NCI-H187 (cell line): ENCODE measurements at regions not wholly inside any gene's neighbourhood (a gene's known extent, or its start where the extent isn't known, plus 50 kb on each side); places are given as distances from the start of the nearest gene placed in this dataset.

Source experiments
- DNase-seq, 2 experiments: peaks; one replicate each; lab custom pipeline; 2025; lab: John Stamatoyannopoulos, UW

- no peak for DNase-seq
Observed at GRCh38 chr10:10778959-10779358, 238.7 kb upstream of the CELF2 start.

DNA sequence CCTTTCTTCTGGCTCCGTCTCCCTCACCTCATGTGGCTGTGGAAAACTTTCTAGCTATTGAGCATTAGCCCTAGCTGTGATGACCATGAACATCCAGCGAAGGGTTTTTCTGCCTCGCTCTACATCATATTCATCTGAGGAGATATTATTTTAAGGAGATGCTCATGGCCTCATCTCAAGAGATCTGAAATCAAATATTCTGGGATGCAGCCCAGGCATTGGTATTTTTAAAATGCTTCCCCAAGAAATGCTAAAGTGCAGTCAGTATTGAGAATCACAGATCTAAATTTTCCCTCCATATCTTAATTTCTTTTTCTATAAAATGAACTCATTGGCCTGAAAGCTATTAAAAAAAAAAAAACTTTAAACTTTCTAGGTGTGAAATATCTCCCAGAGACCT lies 238.2 kb upstream of the CELF2 start:
- no peak for DNase-seq

DNA sequence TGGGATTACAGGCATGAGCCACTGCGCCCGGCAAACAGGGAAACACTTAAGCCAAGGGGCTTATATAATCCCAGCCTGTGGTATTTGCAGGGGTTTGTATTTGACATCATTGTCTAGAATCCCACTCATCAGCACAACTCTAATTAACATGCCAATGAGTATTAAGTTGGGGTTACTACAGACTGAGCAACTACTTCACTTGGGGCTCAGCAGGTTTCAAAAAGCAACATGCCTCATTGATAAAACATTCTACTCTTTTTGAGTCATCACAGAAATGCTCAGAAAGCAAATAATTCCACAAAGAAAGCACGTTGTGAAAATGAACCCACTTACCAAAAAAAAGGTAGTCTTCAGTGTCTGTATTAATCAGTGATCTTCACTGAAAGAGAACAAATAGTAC lies 236.9 kb upstream of the CELF2 start:
- DNase-seq, result no peak

DNA sequence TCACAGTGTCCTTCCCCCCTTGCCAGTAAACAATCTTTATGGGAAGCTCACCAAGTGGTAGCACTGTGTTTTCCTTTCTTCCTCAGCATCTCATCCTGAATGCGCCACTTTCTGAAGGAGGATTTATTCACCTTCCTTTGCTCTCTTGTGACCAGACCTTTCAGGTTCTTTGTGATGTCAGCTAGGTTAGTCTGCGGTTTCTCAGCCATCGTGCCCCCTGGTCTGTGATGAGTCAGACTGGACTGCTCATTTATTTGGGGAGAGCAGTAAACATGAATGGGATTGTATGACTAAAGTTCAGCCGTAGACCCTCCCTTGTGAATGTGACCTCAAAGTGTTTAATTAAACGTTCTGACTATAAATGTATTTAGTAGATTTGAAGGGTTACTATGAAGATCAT lies 235.1 kb upstream of the CELF2 start:
- DNase-seq, result no peak

DNA sequence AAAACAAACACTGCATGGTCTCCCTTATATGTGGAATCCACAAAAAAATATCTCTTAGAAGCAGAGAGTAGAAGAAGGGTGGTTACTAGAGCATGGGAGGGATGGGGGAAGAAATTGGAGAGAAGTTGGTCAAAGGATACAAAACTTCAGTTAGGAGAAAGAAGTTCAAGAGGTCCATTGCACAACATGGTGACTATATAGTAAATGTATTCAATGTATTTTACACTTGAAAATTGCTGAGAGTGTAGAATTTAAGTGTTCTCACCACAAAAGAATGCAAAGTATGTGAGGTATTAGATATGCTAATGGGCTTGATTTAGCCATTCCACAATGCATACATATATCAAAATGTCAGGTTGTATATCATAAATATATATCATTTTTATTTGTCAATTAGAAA lies 232.0 kb upstream of the CELF2 start:
- DNase-seq, result no peak

DNA sequence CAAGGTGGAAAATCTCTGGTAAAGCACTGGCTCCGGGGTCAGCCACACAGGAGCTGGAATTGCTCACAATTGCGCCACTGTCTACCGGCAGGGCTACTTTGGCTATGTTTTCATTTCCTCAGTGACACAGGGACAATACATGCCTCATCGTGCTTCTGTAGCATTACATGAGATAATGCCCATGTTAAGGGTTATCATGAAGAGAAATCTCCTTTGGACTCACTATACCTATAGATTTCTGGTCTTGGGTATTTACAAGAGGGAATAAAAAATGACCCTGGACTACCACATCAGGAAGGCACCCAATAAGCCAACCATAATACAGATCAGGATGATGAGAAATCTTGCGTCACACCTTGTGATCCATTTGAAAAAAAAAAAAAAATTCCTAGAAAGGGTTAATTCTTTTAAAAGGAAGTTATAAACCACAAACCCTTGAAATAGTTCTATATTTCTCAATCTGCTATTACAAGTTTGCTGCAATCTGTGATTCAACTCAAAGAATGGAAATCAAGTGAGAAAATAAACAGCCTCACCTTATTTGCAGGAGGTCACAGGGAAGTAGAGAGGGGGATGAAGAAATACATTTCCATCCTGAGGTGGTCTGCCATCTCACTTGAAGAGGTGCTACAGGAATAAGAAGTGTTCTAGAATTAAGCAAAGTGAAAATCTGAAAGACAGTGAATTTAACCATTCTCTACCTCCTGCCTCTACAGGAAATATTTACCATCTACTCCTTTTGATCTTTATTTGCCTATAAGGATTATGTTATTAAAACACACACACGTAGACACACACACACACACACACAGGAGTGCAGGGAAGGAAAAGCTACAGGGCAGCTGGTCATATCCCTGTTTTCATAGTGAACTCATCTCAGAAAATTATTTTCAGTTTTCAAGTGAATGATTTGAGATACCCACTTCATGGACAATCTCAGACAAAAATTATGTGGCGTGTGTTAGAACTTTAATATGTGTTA lies 231.3 kb upstream of the CELF2 start:
- DNase-seq, result no peak

DNA sequence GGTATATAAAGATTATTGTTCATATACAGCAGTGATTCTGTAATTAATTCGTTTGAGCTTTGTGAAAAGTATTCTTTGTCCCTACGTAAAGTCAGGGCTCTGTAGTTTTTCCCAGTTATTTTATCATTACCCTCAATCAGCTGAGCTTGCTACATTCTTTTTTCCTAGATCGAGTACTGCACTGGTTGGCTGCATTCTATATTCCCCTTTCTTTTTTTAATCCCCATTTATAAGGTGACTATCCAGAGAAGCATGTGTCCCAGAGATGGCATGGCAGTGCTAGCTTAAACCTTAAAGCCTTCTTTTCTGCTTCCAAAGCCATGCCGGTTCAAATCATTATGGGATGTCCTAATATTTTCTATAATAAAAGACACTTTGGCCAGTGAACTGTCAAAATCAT lies 230.1 kb upstream of the CELF2 start:
- no peak for DNase-seq

DNA sequence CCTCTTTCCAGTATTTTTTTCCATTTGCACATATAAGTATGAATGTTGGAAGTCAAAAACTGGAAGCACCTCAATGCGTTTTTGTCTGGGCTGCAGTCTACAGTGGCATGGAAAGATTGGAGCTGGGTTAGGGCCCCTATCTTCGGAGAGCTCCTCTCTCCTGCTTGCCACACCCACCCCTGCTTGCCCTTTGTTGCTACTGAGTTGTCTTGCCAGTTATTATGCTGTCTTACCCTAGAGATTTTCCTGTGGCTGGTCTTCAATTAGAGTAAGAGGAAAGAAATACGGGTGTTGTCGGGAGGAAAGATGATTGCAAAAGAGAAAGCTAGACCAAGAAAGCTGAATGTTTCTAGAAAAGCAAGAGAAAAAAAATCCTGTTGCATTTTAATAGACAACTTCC lies 228.9 kb upstream of the CELF2 start:
- DNase-seq, result no peak

GRCh38 chr10:10791869-10792268 lies 225.8 kb upstream of the CELF2 start:
- no peak for DNase-seq

DNA sequence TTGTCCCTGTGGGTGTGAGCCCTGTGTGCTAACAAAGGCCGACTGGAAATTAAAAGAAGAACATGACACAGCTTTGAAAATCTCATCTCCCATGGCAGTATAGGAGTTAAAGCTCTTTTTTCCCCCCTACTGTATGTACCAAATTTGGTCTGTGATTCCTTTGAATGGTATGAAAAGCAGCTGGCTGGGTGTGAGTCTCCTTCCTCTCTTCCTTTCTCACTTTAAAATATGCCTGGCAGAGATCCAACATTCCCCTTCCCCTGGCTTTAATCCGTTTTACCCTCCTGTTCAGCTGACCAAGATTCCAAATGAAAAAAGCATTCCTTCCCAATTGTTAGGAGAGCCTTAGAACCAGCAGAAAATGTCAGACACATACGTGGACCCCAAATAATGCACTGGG lies 225.0 kb upstream of the CELF2 start:
- no peak for DNase-seq

GRCh38 chr10:10794046-10794445 lies 223.6 kb upstream of the CELF2 start:
- DNase-seq, result no peak

- no peak for DNase-seq
Observed at GRCh38 chr10:10794791-10795191, 222.9 kb upstream of the CELF2 start.

- no peak for DNase-seq
Observed at GRCh38 chr10:10796061-10796773, 221.5 kb upstream of the CELF2 start.

GRCh38 chr10:10796774-10797415 lies 220.8 kb upstream of the CELF2 start:
- DNase-seq, result no peak

DNA sequence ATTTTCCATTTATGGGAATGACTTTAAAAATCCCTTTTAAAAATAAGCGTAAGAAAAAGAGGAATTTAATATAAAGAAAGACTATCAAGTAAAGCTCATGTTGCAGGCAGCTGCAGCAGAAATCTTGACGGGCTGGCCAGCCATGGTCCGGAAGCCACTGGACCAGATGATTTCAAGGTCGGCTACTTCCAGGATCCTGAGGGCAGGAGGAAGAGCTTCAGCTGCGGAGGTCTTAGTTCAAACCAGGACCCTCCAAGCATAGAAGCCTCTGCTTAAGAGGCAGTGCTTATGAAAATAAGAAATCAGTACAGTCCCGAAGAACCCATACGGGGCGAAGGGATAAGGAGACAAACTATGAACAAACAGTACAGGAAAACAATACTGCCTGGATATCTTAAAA lies 220.2 kb upstream of the CELF2 start:
- no peak for DNase-seq

DNA sequence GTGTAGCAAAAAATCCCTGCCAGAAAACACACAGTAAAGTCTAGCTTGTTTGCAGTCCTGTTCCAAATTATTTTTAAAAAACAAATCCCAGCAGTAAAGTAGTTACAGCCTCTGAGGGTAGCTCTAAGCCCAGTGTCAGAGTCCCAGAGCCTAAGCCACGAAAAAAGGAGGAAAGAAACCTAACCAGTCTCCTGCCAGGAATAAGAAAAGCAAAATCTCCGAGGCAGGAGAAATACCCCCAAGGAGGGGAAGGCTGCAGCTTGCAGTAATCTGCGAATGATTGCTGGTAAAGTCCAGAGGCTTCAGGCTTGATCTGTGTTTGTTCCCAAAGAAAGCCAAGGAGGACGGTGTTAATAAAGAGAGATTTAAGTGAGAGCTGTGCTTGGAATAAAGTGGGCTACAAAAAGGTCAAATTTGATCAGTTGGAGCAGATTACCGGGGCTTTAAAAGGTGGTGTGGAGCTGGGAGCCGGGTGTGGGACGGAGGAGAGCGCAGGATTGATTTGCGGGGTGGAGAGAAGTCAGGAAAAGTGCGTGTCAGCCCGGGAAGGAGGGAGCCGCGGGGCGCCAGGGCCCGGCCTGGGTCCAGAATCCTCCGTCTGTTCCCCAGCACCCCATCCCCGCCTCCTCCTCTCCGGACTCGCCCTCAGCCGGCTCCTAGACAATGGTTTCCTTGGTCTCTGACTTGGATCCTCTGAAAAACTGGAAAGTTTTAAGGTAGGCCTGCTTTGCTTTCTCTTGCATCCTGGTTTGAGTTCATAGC lies 219.4 kb upstream of the CELF2 start:
- no peak for DNase-seq

DNA sequence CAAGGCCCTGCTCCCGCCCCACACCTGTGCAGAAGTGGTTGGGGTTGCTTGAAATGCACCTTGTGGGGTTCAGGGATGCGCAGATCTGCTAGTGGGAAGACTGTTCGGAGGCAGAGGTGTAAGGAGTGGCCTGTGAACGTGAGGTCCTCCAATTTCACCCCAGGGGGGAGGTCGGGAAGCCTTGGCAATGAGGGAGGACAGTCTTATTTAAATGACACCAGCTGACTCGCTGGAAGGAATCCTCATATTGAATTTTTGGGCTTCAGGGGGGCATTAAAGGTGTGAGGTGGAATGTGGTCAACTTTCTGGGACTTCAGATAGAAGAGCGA lies 218.8 kb upstream of the CELF2 start:
- no peak for DNase-seq

DNA sequence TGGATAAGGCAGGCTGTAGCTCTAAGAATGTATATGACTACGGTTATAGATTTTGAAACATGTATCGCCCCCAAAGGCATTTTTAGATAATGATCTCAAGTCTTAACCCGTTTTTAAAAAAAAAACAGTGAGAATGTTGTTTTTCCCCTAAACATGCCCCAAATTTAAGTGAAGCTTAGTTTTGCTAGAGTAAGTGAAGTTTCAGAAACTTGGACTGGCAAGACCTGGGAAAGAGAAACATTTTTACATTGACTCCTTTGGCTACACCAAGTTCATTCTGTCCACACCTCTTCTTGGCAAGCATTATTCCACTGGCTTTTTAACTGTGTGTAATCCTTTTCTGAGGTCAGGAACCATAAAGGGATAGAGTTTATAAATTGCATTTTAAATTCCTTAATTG lies 216.7 kb upstream of the CELF2 start:
- no peak for DNase-seq

GRCh38 chr10:10803278-10803677 lies 214.4 kb upstream of the CELF2 start:
- no peak for DNase-seq

DNA sequence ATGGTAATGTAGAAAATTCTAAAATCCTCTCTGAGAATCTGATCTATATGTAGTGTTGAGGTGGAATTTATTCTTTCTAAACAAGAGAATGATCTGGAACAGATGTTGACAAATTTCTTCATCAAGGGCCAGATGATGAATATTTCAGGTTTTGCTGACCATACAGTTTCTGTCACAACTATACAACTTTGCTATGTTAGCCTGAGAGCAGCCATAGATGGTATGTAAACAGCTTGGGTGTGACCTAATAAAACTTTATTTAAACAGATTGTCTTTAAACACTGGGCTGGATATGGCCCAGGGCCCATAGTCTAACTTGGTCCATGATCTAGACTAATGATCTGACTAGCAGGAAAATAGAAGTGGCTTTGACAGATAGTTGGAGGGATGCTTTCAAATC lies 213.6 kb upstream of the CELF2 start:
- DNase-seq, result no peak

DNA sequence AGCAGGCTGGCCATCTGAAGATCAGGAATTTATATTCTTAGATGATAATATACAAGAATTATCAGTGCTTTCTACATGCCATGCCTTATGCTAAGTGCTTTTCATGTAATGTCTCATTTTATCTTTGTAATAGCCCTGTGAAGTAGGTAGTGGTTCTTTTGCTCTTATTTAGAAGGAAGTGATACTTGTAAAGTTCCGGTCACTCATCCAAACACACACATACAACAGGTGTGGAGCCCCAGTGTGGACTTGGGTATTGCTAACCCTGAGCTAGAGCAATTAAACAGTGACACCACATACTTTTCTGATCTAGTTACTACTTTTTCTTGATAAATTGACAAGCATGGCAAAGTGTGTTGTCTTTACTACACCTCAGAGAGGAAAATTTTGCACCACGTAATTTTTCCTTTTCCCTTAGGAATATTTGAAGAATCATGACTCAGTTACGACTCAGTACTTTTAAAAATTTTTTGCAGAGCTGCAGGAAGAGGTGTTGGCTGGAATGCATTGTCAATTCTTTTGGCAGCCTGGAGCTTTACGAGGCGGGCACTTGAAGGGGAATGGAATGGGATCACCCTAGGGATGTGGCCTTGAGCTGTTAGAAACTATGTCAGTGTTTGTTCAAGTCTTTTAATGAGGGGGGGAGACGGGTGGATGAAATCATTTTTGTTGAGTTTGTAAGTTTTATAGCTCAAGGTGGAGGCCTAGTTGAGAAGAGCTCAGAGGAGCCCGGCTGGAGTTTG lies 212.5 kb upstream of the CELF2 start:
- no peak for DNase-seq

DNA sequence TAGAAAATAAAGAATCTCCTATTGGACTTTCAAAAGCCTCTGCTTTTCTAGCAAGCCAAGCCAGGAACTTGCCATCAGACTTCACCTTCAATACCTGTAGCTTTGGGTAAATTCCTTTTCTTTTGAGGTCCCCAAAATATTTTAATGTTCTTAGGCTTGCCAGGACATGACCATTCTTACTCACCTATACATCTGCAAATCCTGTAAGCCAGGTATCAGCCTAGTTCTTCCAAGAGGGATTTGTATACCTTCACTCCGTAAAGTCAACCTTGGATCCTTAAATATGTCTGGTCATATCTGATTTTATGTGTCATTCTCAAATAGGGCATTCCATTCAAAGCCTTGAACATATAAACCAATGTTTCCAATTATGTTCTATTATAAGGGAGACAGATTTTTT lies 210.6 kb upstream of the CELF2 start:
- no peak for DNase-seq
